Activated T-helper 17 cell treated with anti-CD3 and anti-CD28 coated beads, Interleukin-2, amount 50 U/mL, for 72 hours (primary cell): ENCODE measurements at regions not wholly inside any gene's neighbourhood (a gene's known extent, or its start where the extent isn't known, plus 50 kb on each side); places are given as distances from the start of the nearest gene placed in this dataset.

Experiments
- ATAC-seq: fragments of 150-1000 bp; cut with Tn5 transposase; replicated peaks from 2 replicates; pipeline ENCODE4 v1.10.0; 2021; ENCODE audit warnings: mild to moderate bottlenecking, moderate library complexity
- H3K27ac Mint-ChIP-seq: one replicate; pipeline ENCODE4 v1.8.0; 2022; ENCODE audit warnings: mixed read lengths
- H3K27me3 Mint-ChIP-seq: one replicate; pipeline ENCODE4 v1.8.0; 2022; ENCODE audit warnings: mixed read lengths
- H3K36me3 Mint-ChIP-seq: one replicate; pipeline ENCODE4 v1.8.0; 2022; ENCODE audit warnings: low read depth, mild to moderate bottlenecking, mixed read lengths
- H3K4me1 Mint-ChIP-seq: one replicate; pipeline ENCODE4 v1.8.0; 2022; ENCODE audit warnings: mixed read lengths
- H3K4me3 Mint-ChIP-seq: one replicate; pipeline ENCODE4 v1.8.0; 2022; ENCODE audit warnings: mild to moderate bottlenecking, mixed read lengths
- H3K9me3 Mint-ChIP-seq: one replicate; pipeline ENCODE4 v1.8.0; 2022; ENCODE audit warnings: mixed read lengths

- peaks cover 19% of the 10 kb centered on the region for H3K4me1 Mint-ChIP-seq
- H3K27ac Mint-ChIP-seq: peak overlapping the region; percentile 64
- no peaks in the 10 kb centered on the region for H3K27me3 Mint-ChIP-seq
- no peak overlapping the region for H3K4me3 Mint-ChIP-seq
- H3K36me3 Mint-ChIP-seq: peaks cover 100% of the 10 kb centered on the region
- no peaks in the 10 kb centered on the region for H3K9me3 Mint-ChIP-seq
- no peak for ATAC-seq
These were observed 146.7 kb upstream of the KLF14 start for GRCh38 chr7:130880668-130881067.

GRCh38 chr7:130881091-130881798 is 147.2 kb upstream of the KLF14 start:
- H3K9me3 Mint-ChIP-seq: no peaks in the 10 kb centered on the region
- no peaks in the 10 kb centered on the region for H3K27me3 Mint-ChIP-seq
- H3K4me1 Mint-ChIP-seq: peaks cover 18% of the 10 kb centered on the region
- H3K4me3 Mint-ChIP-seq: peak overlapping the region; percentile 5
- H3K27ac Mint-ChIP-seq: peak overlapping the region; percentile 64
- ATAC-seq: no peak
- H3K36me3 Mint-ChIP-seq: peaks cover 100% of the 10 kb centered on the region

- no peak for ATAC-seq
- H3K36me3 Mint-ChIP-seq: peaks cover 100% of the 10 kb centered on the region
- no peaks in the 10 kb centered on the region for H3K27me3 Mint-ChIP-seq
- peak overlapping the region; percentile 5 for H3K4me3 Mint-ChIP-seq
- H3K27ac Mint-ChIP-seq: peak overlapping the region; percentile 64
- H3K4me1 Mint-ChIP-seq: peaks cover 13% of the 10 kb centered on the region
- no peaks in the 10 kb centered on the region for H3K9me3 Mint-ChIP-seq
These were observed 147.8 kb upstream of the KLF14 start for GRCh38 chr7:130881799-130882141.

- Mint-ChIP-seq H3K27me3 (no peaks in the 10 kb centered on the region), H3K27ac (peak overlapping the region; percentile 64), H3K9me3 (no peaks in the 10 kb centered on the region), H3K4me3 (no peak overlapping the region), H3K4me1 (peaks cover 13% of the 10 kb centered on the region), H3K36me3 (peaks cover 100% of the 10 kb centered on the region)
- ATAC-seq: peak; percentile 12
These were observed 148.4 kb upstream of the KLF14 start for GRCh38 chr7:130882396-130882795.

GRCh38 chr7:130883928-130884327 is 149.9 kb upstream of the KLF14 start:
- no peak for ATAC-seq
- Mint-ChIP-seq H3K27ac (peak overlapping the region; percentile 66), H3K27me3 (no peaks in the 10 kb centered on the region), H3K4me3 (no peak overlapping the region), H3K9me3 (no peaks in the 10 kb centered on the region), H3K4me1 (peaks cover 21% of the 10 kb centered on the region), H3K36me3 (peaks cover 100% of the 10 kb centered on the region)

- no peak for ATAC-seq
- Mint-ChIP-seq H3K36me3 (peaks cover 100% of the 10 kb centered on the region), H3K27me3 (no peaks in the 10 kb centered on the region), H3K27ac (peak overlapping the region; percentile 66), H3K4me3 (no peak overlapping the region), H3K4me1 (peaks cover 19% of the 10 kb centered on the region), H3K9me3 (no peaks in the 10 kb centered on the region)
These were observed 150.7 kb upstream of the KLF14 start for GRCh38 chr7:130884437-130885417.

- no peak for ATAC-seq
- peaks cover 33% of the 10 kb centered on the region for H3K4me1 Mint-ChIP-seq
- no peak overlapping the region for H3K4me3 Mint-ChIP-seq
- no peaks in the 10 kb centered on the region for H3K9me3 Mint-ChIP-seq
- H3K27ac Mint-ChIP-seq: peak overlapping the region; percentile 93
- H3K36me3 Mint-ChIP-seq: peaks cover 100% of the 10 kb centered on the region
- no peaks in the 10 kb centered on the region for H3K27me3 Mint-ChIP-seq
These were observed 152.6 kb upstream of the KLF14 start for GRCh38 chr7:130886438-130887135.

- Mint-ChIP-seq H3K27ac (peak overlapping the region; percentile 93), H3K36me3 (peaks cover 100% of the 10 kb centered on the region), H3K27me3 (no peaks in the 10 kb centered on the region), H3K4me1 (peaks cover 34% of the 10 kb centered on the region), H3K9me3 (no peaks in the 10 kb centered on the region), H3K4me3 (peak overlapping the region; percentile 40)
- peak; percentile 2 for ATAC-seq
These were observed 153.4 kb upstream of the KLF14 start for GRCh38 chr7:130887182-130887956.

GRCh38 chr7:130887957-130888371 is 154.0 kb upstream of the KLF14 start:
- H3K4me3 Mint-ChIP-seq: peak overlapping the region; percentile 40
- H3K36me3 Mint-ChIP-seq: peaks cover 100% of the 10 kb centered on the region
- no peaks in the 10 kb centered on the region for H3K27me3 Mint-ChIP-seq
- peak overlapping the region; percentile 93 for H3K27ac Mint-ChIP-seq
- H3K4me1 Mint-ChIP-seq: peaks cover 34% of the 10 kb centered on the region
- ATAC-seq: peak; percentile 9
- no peaks in the 10 kb centered on the region for H3K9me3 Mint-ChIP-seq

GRCh38 chr7:130888468-130888867 is 154.5 kb upstream of the KLF14 start:
- Mint-ChIP-seq H3K27ac (peak overlapping the region; percentile 93), H3K36me3 (peaks cover 100% of the 10 kb centered on the region), H3K4me1 (peaks cover 35% of the 10 kb centered on the region), H3K27me3 (no peaks in the 10 kb centered on the region), H3K4me3 (peak overlapping the region; percentile 40), H3K9me3 (no peaks in the 10 kb centered on the region)
- no peak for ATAC-seq

GRCh38 chr7:130890176-130891020 is 156.4 kb upstream of the KLF14 start:
- Mint-ChIP-seq H3K4me1 (peaks cover 54% of the 10 kb centered on the region), H3K9me3 (no peaks in the 10 kb centered on the region), H3K36me3 (peaks cover 100% of the 10 kb centered on the region), H3K4me3 (peak overlapping the region; percentile 38), H3K27ac (peak overlapping the region; percentile 82), H3K27me3 (no peaks in the 10 kb centered on the region)
- no peak for ATAC-seq

- H3K4me1 Mint-ChIP-seq: peaks cover 65% of the 10 kb centered on the region
These were observed 157.5 kb upstream of the KLF14 start for GRCh38 chr7:130891254-130892094.

More at GRCh38 chr7:130891254-130892094, 157.5 kb upstream of the KLF14 start:
- peaks cover 100% of the 10 kb centered on the region for H3K36me3 Mint-ChIP-seq
- no peaks in the 10 kb centered on the region for H3K9me3 Mint-ChIP-seq
- ATAC-seq: no peak
- H3K4me3 Mint-ChIP-seq: peak overlapping the region; percentile 38
- peak overlapping the region; percentile 82 for H3K27ac Mint-ChIP-seq
- H3K27me3 Mint-ChIP-seq: no peaks in the 10 kb centered on the region
